ENCODE measurements at regions not wholly inside any gene's neighbourhood (a gene's known extent, or its start where the extent isn't known, plus 50 kb on each side); places are given as distances from the start of the nearest gene placed in this dataset.

- 92% methylated on average over 2 of the region's 2 CpGs; no CpG with 5 or more reads in 1 of the 2 experiments for WGBS, 2 experiments (ENCODE audit: extremely low coverage in 1 of 2, insufficient coverage in 1 of 2, insufficient read length in 1 of 2, insufficient replicate concordance in 2 of 2, low coverage in 1 of 2, low lambda C conversion rate in 2 of 2, missing lambda C conversion rate in 1 of 2)
- ChIA-PET POLR2A (ENCODE audit: partially characterized antibody) (no interaction called here), CTCF (ENCODE audit: partially characterized antibody) (interaction anchor here (1.3 kb wide), 1 partner anchor 14 kb away, joined by 4 read pairs; no protein-coding TSS in a partner anchor)
- Histone ChIP-seq H2AK5ac (ENCODE audit: low read depth, low read length) (no peak overlapping the region), H2BK15ac (ENCODE audit: low read length) (no peak overlapping the region), H4K91ac (replicated peaks; ENCODE audit: insufficient read length, low read length) (no peak overlapping the region), H4K8ac (ENCODE audit: extremely low read depth, insufficient read depth, low read length) (no peak overlapping the region), H3K9ac (replicated peaks in 1 of 4; ENCODE audit: extremely low read depth in 1 of 4, low read depth in 3 of 4, low read length in 3 of 4) (no peak overlapping the region), H3K23ac (ENCODE audit: insufficient read length) (no peak overlapping the region), H4K20me1 (replicated peaks in 1 of 2; ENCODE audit: control insufficient read depth in 1 of 2, insufficient read depth in 2 of 2, low read length in 2 of 2) (no peaks in the 10 kb centered on the region), H2BK120ac (replicated peaks; ENCODE audit: low read depth, low read length) (no peak overlapping the region), H2BK12ac (ENCODE audit: low read depth, low read length) (no peak overlapping the region), H3K56ac (replicated peaks; ENCODE audit: insufficient read length, low read depth, low read length) (no peak overlapping the region), H2BK20ac (ENCODE audit: low read length) (no peak overlapping the region), H3K4me1 (replicated peaks in 1 of 4; ENCODE audit: control insufficient read depth in 3 of 4, insufficient read depth in 4 of 4, low read length in 3 of 4) (no peaks in the 10 kb centered on the region), H3K79me2 (ENCODE audit: control insufficient read depth in 1 of 2, insufficient read depth in 2 of 2, low read length in 2 of 2) (no peaks in the 10 kb centered on the region), H3K36me3 (ENCODE audit: control insufficient read depth in 2 of 4, insufficient read depth in 4 of 4, low read length in 3 of 4) (no peaks in the 10 kb centered on the region), H3K9me3 (ENCODE audit: insufficient read depth in 2 of 2, low read depth in 1 of 2, low read length in 1 of 2) (no peaks in the 10 kb centered on the region), H4K5ac (ENCODE audit: insufficient read length, low read depth, low read length) (no peak overlapping the region), H3K4me2 (ENCODE audit: insufficient read depth in 1 of 2, low read depth in 2 of 2, low read length in 2 of 2) (no peak overlapping the region), H3K14ac (ENCODE audit: insufficient read length) (no peak overlapping the region), H3K4me3 (ENCODE audit: extremely low read depth in 1 of 4, insufficient read depth in 2 of 4, low read depth in 3 of 4, low read length in 4 of 4) (no peak overlapping the region), H2AFZ (ENCODE audit: low read length) (no peak overlapping the region), H3K27me3 (replicated peaks in 1 of 4; ENCODE audit: control insufficient read depth in 3 of 4, extremely low read depth in 1 of 4, insufficient read depth in 3 of 4, low read length in 3 of 4) (no peaks in the 10 kb centered on the region), H3K18ac (ENCODE audit: extremely low read depth, low read length) (no peak overlapping the region), H3K79me1 (ENCODE audit: low read depth, low read length) (no peaks in the 10 kb centered on the region), H3K27ac (ENCODE audit: low read depth, low read length) (no peak overlapping the region), H3K23me2 (ENCODE audit: low read depth, low read length) (no peaks in the 10 kb centered on the region), H3K4ac (replicated peaks; ENCODE audit: insufficient read length, low read depth, low read length) (no peak overlapping the region), H2BK5ac (ENCODE audit: low read depth, low read length) (no peak overlapping the region)
- no peak for DNase-seq (ENCODE audit: low read depth in 1 of 2, low spot score in 2 of 2)
- FAIRE-seq: no peak
- TF ChIP-seq JUN (IDR thresholded peaks at IDR 0.05; ENCODE audit: low read depth, low read length) (no peak), SP2 (IDR thresholded peaks at IDR 0.05; ENCODE audit: low read length) (no peak), BCL11A (IDR thresholded peaks at IDR 0.05; ENCODE audit: low read depth in 2 of 2, low read length in 2 of 2) (no peak), GABPA (IDR thresholded peaks at IDR 0.05; ENCODE audit: borderline replicate concordance, insufficient read depth, low read length) (no peak), NRF1 (IDR thresholded peaks at IDR 0.05; ENCODE audit: low read depth, low read length) (no peak), GTF2F1 (IDR thresholded peaks at IDR 0.05; ENCODE audit: borderline replicate concordance, low read depth, low read length) (no peak), KDM5A (IDR thresholded peaks at IDR 0.05; ENCODE audit: low read length) (no peak), POU5F1 (IDR thresholded peaks at IDR 0.05; ENCODE audit: low read depth, low read length) (no peak), USF2 (IDR thresholded peaks at IDR 0.05; ENCODE audit: low read length) (no peak), ATF2 (IDR thresholded peaks at IDR 0.05; ENCODE audit: low read length) (no peak), KDM4A (IDR thresholded peaks at IDR 0.05; ENCODE audit: low read depth, low read length, severe bottlenecking) (no peak), RXRA (IDR thresholded peaks at IDR 0.05; ENCODE audit: insufficient read depth, low read depth, low read length) (no peak)
Measured at GRCh38 chr6:147621961-147622360, 113.5 kb downstream of the SAMD5 start.

All from H1 (cell line).